ENCODE measurements at regions not wholly inside any gene's neighbourhood (a gene's known extent, or its start where the extent isn't known, plus 50 kb on each side); places are given as distances from the start of the nearest gene placed in this dataset.
"Not testable (repeated sequence)": the region's sequence is repeated elsewhere in the genome, so short reads cannot be mapped to it uniquely, and the experiment has no call there.

DNA sequence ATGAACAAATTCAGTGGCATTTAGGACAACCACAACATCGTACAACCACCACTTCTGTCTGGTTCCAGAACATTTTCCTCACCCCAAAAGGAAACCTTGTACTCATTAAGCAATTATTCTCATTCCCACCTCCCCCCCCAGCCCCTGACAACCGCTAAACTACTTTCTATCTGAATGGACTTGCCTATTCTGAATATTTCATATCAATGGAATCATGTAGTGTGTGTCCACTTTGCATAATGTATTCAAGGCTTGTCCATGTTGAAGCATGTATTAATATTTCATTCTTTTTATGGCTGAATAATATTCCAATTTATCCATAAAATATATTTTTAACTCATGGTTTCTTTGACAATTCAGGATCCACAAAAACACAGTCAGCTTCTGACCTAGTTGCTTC lies 307.2 kb upstream of the PLGLB2 start:
- TF ChIP-seq, protein P1, sequence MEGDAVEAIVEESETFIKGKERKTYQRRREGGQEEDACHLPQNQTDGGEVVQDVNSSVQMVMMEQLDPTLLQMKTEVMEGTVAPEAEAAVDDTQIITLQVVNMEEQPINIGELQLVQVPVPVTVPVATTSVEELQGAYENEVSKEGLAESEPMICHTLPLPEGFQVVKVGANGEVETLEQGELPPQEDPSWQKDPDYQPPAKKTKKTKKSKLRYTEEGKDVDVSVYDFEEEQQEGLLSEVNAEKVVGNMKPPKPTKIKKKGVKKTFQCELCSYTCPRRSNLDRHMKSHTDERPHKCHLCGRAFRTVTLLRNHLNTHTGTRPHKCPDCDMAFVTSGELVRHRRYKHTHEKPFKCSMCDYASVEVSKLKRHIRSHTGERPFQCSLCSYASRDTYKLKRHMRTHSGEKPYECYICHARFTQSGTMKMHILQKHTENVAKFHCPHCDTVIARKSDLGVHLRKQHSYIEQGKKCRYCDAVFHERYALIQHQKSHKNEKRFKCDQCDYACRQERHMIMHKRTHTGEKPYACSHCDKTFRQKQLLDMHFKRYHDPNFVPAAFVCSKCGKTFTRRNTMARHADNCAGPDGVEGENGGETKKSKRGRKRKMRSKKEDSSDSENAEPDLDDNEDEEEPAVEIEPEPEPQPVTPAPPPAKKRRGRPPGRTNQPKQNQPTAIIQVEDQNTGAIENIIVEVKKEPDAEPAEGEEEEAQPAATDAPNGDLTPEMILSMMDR (tag by site-specific recombination; IDR thresholded peaks at IDR 0.05) = not testable (repeated sequence)
- TF ChIP-seq, protein P2, sequence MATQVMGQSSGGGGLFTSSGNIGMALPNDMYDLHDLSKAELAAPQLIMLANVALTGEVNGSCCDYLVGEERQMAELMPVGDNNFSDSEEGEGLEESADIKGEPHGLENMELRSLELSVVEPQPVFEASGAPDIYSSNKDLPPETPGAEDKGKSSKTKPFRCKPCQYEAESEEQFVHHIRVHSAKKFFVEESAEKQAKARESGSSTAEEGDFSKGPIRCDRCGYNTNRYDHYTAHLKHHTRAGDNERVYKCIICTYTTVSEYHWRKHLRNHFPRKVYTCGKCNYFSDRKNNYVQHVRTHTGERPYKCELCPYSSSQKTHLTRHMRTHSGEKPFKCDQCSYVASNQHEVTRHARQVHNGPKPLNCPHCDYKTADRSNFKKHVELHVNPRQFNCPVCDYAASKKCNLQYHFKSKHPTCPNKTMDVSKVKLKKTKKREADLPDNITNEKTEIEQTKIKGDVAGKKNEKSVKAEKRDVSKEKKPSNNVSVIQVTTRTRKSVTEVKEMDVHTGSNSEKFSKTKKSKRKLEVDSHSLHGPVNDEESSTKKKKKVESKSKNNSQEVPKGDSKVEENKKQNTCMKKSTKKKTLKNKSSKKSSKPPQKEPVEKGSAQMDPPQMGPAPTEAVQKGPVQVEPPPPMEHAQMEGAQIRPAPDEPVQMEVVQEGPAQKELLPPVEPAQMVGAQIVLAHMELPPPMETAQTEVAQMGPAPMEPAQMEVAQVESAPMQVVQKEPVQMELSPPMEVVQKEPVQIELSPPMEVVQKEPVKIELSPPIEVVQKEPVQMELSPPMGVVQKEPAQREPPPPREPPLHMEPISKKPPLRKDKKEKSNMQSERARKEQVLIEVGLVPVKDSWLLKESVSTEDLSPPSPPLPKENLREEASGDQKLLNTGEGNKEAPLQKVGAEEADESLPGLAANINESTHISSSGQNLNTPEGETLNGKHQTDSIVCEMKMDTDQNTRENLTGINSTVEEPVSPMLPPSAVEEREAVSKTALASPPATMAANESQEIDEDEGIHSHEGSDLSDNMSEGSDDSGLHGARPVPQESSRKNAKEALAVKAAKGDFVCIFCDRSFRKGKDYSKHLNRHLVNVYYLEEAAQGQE (tag by site-specific recombination; IDR thresholded peaks at IDR 0.05) = not testable (repeated sequence)
- not testable (repeated sequence) for TF ChIP-seq PRDM1, ZNF169, ZNF10 (tag by site-specific recombination; IDR thresholded peaks at IDR 0.05)
